ENCODE measurements at regions not wholly inside any gene's neighbourhood (a gene's known extent, or its start where the extent isn't known, plus 50 kb on each side); places are given as distances from the start of the nearest gene placed in this dataset.

DNA sequence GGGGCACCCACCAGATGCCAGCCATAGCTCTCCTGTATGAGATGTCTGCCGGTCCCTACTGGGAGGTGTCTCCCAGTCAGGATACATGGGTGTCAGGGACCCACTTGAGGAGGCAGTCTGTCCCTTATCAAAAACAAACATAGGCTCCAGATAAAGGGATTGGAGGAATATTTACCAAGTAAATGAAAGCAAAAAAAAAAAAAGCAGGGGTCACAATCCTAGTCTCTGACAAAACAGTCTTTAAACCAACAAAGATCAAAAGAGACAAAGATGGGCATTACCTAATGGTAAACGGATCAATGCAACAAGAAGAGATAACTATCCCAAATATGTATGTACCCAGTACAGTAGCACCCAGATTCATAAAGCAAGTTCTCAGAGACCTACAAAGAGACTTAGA is 640.0 kb upstream of the LRRTM4 start (continued):
- TF ChIP-seq SRSF9 (IDR thresholded peaks at IDR 0.05; ENCODE audit: borderline replicate concordance, insufficient read depth, low read depth, low read length, poor library complexity, severe bottlenecking) (no peak), SALL1 (CRISPR knock-in tag; IDR thresholded peaks at IDR 0.05) (peak; percentile 30; the same call in 1 of the 2 replicates), DPF2 (CRISPR knock-in tag; IDR thresholded peaks at IDR 0.05; ENCODE audit: borderline replicate concordance, low read depth) (peak; percentile 90), NAIF1 (CRISPR knock-in tag; IDR thresholded peaks at IDR 0.05; ENCODE audit: borderline replicate concordance) (no peak), GABPB1 (CRISPR knock-in tag; IDR thresholded peaks at IDR 0.05) (no peak), STAG1 (CRISPR knock-in tag; IDR thresholded peaks at IDR 0.05) (no peak), DR1 (CRISPR knock-in tag; IDR thresholded peaks at IDR 0.05) (no peak), CHD2 (IDR thresholded peaks at IDR 0.05; ENCODE audit: low read depth, low read length) (no peak), KLF13 (CRISPR knock-in tag; IDR thresholded peaks at IDR 0.05) (no peak), TGIF2 (CRISPR knock-in tag; IDR thresholded peaks at IDR 0.05) (peak; percentile 76; the same call in 1 of the 2 replicates), ZNF484 (CRISPR knock-in tag; IDR thresholded peaks at IDR 0.05; ENCODE audit: borderline replicate concordance, low read depth) (no peak), ZNF891 (CRISPR knock-in tag; IDR thresholded peaks at IDR 0.05) (no peak), AHR (CRISPR knock-in tag; IDR thresholded peaks at IDR 0.05) (no peak), ZNF550 (CRISPR knock-in tag; IDR thresholded peaks at IDR 0.05; ENCODE audit: borderline replicate concordance) (no peak), ZNF547 (CRISPR knock-in tag; IDR thresholded peaks at IDR 0.05) (no peak)
- TF ChIP-seq, protein P1, sequence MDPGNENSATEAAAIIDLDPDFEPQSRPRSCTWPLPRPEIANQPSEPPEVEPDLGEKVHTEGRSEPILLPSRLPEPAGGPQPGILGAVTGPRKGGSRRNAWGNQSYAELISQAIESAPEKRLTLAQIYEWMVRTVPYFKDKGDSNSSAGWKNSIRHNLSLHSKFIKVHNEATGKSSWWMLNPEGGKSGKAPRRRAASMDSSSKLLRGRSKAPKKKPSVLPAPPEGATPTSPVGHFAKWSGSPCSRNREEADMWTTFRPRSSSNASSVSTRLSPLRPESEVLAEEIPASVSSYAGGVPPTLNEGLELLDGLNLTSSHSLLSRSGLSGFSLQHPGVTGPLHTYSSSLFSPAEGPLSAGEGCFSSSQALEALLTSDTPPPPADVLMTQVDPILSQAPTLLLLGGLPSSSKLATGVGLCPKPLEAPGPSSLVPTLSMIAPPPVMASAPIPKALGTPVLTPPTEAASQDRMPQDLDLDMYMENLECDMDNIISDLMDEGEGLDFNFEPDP (CRISPR knock-in tag; conservative IDR thresholded peaks at IDR 0.05): no peak
- TF ChIP-seq, protein P2, sequence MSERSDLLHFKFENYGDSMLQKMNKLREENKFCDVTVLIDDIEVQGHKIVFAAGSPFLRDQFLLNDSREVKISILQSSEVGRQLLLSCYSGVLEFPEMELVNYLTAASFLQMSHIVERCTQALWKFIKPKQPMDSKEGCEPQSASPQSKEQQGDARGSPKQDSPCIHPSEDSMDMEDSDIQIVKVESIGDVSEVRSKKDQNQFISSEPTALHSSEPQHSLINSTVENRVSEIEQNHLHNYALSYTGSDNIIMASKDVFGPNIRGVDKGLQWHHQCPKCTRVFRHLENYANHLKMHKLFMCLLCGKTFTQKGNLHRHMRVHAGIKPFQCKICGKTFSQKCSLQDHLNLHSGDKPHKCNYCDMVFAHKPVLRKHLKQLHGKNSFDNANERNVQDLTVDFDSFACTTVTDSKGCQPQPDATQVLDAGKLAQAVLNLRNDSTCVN (CRISPR knock-in tag; IDR thresholded peaks at IDR 0.05; ENCODE audit: borderline replicate concordance): no peak
- TF ChIP-seq, protein P3, sequence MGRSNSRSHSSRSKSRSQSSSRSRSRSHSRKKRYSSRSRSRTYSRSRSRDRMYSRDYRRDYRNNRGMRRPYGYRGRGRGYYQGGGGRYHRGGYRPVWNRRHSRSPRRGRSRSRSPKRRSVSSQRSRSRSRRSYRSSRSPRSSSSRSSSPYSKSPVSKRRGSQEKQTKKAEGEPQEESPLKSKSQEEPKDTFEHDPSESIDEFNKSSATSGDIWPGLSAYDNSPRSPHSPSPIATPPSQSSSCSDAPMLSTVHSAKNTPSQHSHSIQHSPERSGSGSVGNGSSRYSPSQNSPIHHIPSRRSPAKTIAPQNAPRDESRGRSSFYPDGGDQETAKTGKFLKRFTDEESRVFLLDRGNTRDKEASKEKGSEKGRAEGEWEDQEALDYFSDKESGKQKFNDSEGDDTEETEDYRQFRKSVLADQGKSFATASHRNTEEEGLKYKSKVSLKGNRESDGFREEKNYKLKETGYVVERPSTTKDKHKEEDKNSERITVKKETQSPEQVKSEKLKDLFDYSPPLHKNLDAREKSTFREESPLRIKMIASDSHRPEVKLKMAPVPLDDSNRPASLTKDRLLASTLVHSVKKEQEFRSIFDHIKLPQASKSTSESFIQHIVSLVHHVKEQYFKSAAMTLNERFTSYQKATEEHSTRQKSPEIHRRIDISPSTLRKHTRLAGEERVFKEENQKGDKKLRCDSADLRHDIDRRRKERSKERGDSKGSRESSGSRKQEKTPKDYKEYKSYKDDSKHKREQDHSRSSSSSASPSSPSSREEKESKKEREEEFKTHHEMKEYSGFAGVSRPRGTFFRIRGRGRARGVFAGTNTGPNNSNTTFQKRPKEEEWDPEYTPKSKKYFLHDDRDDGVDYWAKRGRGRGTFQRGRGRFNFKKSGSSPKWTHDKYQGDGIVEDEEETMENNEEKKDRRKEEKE (IDR thresholded peaks at IDR 0.05): no peak
- TF ChIP-seq, protein P4, sequence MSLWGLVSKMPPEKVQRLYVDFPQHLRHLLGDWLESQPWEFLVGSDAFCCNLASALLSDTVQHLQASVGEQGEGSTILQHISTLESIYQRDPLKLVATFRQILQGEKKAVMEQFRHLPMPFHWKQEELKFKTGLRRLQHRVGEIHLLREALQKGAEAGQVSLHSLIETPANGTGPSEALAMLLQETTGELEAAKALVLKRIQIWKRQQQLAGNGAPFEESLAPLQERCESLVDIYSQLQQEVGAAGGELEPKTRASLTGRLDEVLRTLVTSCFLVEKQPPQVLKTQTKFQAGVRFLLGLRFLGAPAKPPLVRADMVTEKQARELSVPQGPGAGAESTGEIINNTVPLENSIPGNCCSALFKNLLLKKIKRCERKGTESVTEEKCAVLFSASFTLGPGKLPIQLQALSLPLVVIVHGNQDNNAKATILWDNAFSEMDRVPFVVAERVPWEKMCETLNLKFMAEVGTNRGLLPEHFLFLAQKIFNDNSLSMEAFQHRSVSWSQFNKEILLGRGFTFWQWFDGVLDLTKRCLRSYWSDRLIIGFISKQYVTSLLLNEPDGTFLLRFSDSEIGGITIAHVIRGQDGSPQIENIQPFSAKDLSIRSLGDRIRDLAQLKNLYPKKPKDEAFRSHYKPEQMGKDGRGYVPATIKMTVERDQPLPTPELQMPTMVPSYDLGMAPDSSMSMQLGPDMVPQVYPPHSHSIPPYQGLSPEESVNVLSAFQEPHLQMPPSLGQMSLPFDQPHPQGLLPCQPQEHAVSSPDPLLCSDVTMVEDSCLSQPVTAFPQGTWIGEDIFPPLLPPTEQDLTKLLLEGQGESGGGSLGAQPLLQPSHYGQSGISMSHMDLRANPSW (CRISPR knock-in tag; IDR thresholded peaks at IDR 0.05; ENCODE audit: borderline replicate concordance): peak; percentile 73; the same call in 1 of the 2 replicates
- TF ChIP-seq, protein P5, sequence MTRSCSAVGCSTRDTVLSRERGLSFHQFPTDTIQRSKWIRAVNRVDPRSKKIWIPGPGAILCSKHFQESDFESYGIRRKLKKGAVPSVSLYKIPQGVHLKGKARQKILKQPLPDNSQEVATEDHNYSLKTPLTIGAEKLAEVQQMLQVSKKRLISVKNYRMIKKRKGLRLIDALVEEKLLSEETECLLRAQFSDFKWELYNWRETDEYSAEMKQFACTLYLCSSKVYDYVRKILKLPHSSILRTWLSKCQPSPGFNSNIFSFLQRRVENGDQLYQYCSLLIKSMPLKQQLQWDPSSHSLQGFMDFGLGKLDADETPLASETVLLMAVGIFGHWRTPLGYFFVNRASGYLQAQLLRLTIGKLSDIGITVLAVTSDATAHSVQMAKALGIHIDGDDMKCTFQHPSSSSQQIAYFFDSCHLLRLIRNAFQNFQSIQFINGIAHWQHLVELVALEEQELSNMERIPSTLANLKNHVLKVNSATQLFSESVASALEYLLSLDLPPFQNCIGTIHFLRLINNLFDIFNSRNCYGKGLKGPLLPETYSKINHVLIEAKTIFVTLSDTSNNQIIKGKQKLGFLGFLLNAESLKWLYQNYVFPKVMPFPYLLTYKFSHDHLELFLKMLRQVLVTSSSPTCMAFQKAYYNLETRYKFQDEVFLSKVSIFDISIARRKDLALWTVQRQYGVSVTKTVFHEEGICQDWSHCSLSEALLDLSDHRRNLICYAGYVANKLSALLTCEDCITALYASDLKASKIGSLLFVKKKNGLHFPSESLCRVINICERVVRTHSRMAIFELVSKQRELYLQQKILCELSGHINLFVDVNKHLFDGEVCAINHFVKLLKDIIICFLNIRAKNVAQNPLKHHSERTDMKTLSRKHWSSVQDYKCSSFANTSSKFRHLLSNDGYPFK (CRISPR knock-in tag; IDR thresholded peaks at IDR 0.05; ENCODE audit: borderline replicate concordance): no peak

Measured in HepG2 (cell line).